ENCODE measurements at regions not wholly inside any gene's neighbourhood (a gene's known extent, or its start where the extent isn't known, plus 50 kb on each side); places are given as distances from the start of the nearest gene placed in this dataset.
"Not testable (repeated sequence)": the region's sequence is repeated elsewhere in the genome, so short reads cannot be mapped to it uniquely, and the experiment has no call there.

DNA sequence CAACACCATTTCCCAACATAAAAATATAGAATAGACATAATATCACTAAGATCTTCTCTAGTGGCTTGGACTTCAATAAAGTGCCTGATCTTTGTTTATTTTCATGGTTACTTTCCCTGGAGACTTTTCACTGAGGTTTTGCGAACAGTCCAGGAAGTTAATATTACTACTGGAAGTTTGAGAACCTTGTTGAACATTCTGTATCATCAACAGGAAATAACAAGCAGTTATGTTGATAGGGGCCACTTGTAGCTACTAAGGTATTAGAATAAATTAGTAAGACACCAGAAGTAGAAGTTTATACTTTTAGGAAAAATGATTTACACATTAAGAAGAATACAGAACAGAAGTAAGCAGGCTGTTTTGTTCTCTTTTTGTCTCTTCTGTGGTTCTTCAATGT, 180.2 kb downstream of the TFAP2B start:
- DNase-seq: no peak

- no peak for DNase-seq
Measured at GRCh38 chr6:51001399-51001798, 182.7 kb downstream of the TFAP2B start.

DNA sequence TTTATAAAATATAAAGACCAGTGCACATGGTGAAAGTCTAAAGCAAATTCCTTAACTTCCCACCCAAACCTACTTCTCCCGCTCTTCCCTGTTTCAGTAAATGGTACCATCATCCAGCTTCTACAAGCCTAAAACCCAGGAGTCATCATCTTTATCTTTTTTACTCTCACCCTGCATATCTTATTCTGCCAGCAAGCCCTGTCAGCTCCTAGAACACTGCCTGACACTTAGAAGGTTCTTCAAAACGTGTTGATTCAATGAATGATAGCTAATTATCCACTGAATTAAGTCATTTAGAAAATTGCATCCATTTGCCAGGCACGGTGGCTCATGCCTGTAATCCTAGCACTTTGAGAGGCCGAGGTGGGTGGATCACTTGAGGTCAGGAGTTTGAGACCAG, 185.7 kb downstream of the TFAP2B start:
- no peak for DNase-seq

DNA sequence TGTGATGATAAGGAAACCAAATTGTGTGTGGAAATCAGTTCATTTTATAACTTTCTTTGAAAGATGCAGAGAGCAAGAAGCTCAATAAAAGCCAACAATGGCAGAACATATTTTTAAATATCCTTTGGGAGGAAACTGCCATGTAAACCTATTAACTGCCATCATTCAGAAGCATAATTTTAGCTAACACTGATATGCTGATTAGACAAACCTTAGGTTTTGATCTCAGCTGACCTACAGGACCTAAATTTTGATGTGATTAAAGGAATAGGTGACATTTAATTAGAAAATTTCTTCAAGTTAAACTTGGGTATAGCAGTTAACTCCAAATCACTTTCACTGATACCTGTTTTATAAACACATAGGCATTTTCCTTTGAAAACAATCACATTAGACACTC, 187.1 kb downstream of the TFAP2B start:
- DNase-seq: no peak

GRCh38 chr6:51007237-51007636, 188.6 kb downstream of the TFAP2B start:
- DNase-seq: no peak

- not testable (repeated sequence) for DNase-seq
Measured at GRCh38 chr6:51008693-51009092, 190.0 kb downstream of the TFAP2B start.

DNA sequence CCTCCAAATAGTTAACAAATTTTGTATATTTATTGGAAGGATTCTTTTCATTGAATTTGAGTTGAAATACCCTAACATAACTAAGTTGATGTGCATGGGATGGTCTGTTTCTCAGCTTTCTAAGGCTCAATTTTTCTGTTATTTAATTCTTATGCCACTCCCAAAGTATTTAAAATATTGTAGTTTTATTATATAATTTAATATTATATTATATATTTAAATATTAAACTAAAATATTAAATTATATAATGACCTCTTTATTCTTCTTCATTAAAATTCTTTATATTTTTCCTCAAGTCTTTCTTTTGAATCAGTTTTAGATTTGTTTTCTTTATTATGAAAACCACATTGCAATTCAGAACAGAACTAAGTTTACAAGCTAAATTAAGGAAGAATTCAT, 194.7 kb downstream of the TFAP2B start:
- no peak for DNase-seq

GRCh38 chr6:51015394-51015793, 196.7 kb downstream of the TFAP2B start:
- no peak for DNase-seq

- no peak for DNase-seq
Measured at GRCh38 chr6:51016489-51016888, 197.8 kb downstream of the TFAP2B start.

DNA sequence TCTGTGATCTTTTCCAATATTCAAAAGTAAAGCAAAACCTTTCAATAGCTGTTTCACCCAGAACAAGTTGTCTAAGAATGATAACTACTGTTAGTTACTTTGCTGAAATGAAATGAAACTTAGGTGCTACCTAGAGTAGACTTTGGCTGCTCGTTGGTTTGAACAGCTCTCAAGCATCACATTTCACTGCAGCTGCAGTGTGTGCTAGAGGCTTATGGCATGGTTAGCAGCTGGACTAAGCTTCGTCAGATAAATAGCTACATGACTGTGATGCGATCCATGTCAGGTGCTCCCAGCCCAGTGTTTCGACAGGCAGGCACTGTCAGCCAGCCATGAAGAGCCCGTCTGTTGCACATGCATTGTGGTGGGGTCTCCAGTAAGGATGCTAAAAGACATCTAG, 201.1 kb downstream of the TFAP2B start:
- no peak for DNase-seq

DNA sequence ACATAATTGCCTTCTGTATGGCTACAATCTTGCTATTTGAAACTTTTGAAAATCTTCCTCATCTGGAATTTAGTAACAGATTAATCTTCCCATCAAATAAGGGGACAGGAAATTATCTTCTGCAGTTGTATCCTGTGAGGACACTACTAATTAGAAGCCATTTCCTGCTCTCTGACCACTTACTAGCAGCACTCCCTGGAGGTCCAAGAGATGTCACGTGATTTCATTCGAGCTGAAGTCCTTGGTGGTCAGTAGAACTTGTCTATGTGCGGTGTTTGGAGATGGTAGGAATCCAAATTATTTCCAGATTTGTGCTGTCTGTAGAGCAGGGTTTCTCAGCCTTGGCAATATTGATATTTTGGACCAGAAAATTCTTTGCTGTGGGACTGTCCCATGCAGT, 202.5 kb downstream of the TFAP2B start:
- no peak for DNase-seq

DNA sequence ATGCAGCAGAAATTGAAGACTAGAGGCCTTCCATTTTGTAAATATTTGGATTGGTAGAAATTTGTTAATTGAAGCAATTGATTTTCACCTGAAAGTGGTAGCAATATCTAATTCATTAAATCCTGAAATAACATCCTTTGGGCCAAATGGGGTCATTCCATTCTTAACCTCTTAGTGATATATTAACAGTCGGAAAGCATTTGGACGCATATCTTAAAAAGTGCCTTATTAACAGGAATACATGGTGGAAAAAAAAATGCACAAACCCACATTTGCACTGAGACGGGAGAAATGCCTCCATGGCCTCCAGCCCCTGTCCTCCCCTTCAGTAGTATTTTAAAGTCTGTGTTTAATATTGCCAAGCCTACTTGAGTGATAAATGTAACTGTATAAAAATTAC, 205.5 kb downstream of the TFAP2B start:
- no peak for DNase-seq

DNA sequence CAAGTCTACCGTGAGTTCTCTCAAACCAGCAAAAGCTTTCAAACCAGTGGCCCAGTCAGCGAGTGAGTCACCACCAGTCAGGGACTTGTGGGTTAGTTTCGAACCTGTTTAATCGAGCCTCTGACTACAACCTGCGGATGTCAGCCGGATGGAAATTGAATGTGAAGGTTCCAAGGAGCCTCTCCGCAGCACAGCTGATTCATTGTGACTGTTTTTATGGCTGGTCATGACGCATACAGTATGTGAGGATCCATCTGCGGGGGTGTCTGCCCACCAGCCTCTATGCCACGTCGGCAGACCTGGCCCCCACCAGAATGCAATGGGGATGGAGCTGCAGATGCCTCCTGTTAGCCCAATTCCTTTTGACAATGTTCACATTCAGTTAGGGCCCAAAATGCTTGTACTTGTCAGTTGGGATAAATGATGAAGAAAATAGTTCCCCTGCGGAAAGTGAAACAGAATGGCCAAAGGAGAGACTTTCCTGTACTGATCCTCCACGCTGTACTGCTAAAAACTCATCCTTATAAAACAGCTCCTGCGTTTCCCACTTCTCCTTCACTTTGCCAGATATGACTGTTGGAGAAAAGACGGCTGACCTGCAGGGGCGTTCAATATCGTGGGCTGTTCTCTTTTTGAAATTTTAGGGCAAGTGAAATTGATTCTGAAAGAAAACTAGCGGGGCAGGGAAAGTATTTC, 206.6 kb downstream of the TFAP2B start:
- DNase-seq: no peak

DNA sequence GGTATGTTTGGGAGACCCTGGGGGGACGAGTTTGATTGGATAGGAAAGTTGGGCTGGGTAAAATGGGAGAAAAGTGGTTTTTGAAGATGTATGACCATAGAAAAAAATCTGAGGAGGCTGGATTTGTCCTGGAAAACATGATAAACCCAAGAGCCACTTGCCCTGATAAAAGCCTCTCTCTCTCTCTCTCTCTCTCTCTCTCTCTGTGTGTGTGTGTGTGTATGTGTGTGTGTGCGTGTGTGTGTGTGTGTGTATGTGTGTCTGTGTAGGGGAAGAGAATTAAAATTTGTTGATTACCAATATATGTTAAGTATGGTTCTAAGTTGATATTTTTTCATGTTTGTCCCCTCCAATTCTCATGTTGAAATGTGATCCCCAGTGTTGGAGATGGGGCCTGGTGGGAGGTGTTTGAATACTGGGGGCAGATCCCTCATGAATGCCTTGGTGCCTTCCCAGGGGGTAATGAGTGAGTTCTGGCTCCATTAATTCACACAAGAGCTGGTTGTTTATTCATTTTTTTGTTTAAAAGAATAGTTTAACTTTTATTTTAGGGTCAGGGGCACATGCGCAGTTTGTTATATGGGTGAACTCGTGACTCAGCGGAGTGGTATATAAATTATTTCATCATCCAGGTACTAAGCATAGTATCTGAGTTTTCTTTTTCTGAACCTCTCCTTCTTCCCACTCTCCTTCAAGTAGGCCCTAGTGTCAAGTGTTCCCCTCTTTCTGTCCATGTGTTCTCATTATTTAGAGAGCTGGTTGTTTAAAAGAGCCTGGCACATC, 208.8 kb downstream of the TFAP2B start:
- no peak for DNase-seq

- no peak for DNase-seq
Measured at GRCh38 chr6:51028276-51028675, 209.6 kb downstream of the TFAP2B start.

- DNase-seq: no peak
Measured at GRCh38 chr6:51029561-51029960, 210.9 kb downstream of the TFAP2B start.

- DNase-seq: no peak
Measured at GRCh38 chr6:51045548-51045947, 226.9 kb downstream of the TFAP2B start.

DNA sequence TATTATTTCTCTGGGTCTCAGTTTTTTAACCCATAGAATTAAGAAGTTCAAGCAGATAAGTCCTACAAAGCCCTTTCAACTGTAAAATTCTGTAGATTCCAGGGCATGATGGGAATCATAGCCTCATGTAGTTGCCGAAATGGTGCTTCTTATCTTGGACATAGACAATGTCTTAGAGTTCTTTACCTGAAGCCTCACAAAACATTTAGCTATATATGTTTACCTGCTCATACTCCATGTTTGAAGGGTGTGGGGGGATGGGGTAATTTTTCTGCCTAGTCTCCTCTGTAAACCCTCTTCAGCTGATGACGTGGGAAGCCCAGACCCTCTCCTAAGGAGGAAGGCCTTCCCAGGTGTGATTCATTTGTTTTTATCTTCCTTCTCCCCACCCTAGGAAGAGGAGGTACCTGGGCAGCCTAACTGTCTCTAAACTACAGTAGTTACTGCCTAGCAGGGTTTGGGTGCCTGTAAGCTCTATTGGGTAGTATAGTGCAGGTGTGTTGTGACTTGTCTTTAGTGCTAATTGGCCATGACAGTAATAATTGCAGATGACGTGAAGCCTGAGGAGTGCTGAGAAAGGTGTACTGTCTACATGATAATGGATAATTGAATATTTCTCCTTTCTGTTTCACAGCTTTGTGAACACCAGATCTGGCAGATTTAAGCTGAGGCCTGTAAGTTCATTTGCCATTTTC, 230.8 kb downstream of the TFAP2B start:
- DNase-seq: no peak

DNA sequence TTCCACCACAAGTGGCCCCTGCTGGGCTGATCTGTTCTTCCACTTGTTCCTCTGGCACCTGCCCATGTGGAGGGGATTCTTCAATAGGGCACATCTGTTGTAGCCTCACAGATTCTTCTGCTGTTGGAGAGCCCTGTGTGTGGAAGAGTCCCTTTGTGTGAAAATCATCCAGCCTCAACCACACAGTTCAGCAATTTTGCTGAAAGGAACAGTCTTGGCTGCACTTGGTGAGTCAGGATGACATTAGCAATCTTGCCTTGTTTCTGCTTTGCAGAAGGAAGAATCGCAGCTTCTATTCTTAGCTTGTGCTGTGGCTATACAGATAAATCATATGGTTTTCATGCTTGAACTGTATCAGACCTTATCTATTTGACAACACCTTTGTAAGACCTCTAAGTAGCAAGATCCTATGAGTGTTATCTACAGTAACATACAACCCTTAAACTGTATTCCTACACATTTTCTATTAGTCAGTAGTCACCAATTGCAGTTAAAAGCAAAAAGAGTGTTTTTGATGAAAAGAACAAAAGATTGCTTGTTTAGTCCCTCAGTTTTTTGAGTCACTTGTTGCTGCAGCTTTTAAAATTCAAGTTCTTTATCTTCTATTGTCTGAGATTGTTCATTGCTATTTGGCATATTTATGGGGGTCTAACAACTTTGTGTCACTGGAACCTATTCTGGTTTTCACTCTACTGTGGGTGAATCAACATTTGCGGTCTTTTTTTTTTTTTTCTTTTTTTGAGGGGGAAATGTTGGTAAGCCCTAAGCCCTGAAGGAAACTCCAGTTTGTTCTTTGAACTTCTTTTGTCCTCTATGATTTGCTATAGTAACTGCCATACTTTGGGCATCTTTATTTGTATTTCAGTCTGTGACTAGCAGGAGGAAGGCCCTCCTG, 231.6 kb downstream of the TFAP2B start:
- no peak for DNase-seq

DNA sequence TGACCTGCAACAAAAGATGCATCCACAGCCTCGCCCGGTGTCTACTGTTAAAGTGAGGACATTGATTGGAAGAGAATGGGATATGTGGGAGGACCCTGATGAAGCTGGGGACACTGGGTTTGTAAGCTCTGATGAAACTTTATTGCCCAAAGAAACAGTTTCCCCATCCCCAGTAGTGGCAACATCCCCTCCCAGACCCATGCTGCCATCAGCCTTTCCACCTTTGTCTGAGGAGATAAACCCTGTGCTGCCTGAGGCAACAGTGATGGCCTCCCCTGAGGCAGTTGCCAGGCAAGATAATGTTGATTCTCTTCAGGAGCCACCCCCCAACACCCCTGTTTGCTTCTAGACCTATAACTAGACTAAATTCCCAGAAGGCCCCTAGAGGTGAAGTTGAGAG, 234.0 kb downstream of the TFAP2B start:
- DNase-seq: not testable (repeated sequence)

- DNase-seq: not testable (repeated sequence)
Measured at GRCh38 chr6:51055316-51055715, 236.6 kb downstream of the TFAP2B start.

DNA sequence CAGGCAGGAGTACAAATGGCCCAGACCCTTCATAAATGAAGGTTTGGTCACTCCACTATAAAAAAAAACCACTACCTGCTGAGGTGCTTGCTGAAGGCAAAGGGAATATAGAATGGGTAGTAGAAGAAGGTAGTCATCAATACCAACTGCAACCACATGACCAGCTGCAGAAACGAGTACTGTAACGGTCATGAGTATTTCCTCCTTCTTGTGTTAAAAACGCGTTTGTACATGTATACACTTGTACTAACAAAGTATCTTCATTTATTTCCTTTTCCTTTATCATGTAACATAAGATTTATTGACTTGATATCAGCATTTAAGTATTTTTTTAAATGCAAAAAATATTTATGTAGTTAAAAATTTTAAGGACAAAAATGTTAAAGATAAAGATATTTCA, 238.6 kb downstream of the TFAP2B start:
- no peak for DNase-seq

GRCh38 chr6:51060262-51060762, 241.6 kb downstream of the TFAP2B start:
- DNase-seq: no peak
